ENCODE measurements at regions not wholly inside any gene's neighbourhood (a gene's known extent, or its start where the extent isn't known, plus 50 kb on each side); places are given as distances from the start of the nearest gene placed in this dataset.

DNA sequence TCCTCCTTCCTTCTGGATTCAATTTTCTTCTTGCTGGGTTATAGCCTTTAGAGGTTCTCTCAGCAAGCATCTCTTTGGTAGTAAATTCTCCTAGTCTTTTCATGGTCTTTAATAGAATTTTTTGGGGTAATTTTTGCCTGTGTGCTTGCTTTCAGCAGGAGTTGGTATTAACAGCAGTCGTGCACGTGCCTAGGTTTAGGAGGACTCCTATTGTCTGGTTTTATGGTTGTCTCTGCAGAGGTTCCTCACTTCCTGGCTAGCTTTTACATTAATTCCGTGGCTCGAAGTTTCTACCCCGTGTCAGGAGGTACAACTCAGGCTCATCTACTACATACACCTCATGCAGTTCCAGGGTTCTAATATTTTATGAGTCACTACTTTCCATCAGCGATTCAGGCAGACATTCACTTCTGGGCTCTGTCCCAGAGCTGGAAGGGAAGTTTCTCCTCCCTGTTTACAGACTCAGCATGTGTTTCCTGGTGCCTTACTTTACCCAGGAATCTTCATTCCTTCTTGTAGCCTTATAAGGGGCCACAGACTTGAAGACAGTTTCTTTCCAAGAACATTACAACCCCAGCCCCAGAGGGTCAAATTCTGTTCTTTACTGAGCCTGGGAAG, 643.6 kb downstream of the HS3ST4 start:
- POLR2A ChIA-PET, result no interaction called here
- no peak for DNase-seq (ENCODE audit: low read depth, low spot score)
- Histone ChIP-seq H3K9me3 (ENCODE audit: control insufficient read depth, insufficient read depth, low read length) (peaks cover 6% of the 10 kb centered on the region; the same call in 1 of the 2 replicates), H3K4me3 (ENCODE audit: low read depth, low read length) (no peak overlapping the region), H3K27me3 (ENCODE audit: control insufficient read depth, insufficient read depth, low read length) (no peaks in the 10 kb centered on the region), H3K27ac (ENCODE audit: low read depth, low read length) (no peak overlapping the region)
- TF ChIP-seq, protein P1, sequence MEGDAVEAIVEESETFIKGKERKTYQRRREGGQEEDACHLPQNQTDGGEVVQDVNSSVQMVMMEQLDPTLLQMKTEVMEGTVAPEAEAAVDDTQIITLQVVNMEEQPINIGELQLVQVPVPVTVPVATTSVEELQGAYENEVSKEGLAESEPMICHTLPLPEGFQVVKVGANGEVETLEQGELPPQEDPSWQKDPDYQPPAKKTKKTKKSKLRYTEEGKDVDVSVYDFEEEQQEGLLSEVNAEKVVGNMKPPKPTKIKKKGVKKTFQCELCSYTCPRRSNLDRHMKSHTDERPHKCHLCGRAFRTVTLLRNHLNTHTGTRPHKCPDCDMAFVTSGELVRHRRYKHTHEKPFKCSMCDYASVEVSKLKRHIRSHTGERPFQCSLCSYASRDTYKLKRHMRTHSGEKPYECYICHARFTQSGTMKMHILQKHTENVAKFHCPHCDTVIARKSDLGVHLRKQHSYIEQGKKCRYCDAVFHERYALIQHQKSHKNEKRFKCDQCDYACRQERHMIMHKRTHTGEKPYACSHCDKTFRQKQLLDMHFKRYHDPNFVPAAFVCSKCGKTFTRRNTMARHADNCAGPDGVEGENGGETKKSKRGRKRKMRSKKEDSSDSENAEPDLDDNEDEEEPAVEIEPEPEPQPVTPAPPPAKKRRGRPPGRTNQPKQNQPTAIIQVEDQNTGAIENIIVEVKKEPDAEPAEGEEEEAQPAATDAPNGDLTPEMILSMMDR (IDR thresholded peaks at IDR 0.05; ENCODE audit: low read depth, low read length), result no peak
- CTCF ChIA-PET, result no interaction called here

- TF ChIP-seq, protein P1 (IDR thresholded peaks at IDR 0.05; ENCODE audit: low read depth, low read length), result no peak
- Histone ChIP-seq H3K27ac (ENCODE audit: low read depth, low read length) (no peak overlapping the region), H3K27me3 (ENCODE audit: control insufficient read depth, insufficient read depth, low read length) (no peaks in the 10 kb centered on the region), H3K4me3 (ENCODE audit: low read depth, low read length) (no peak overlapping the region), H3K9me3 (ENCODE audit: control insufficient read depth, insufficient read depth, low read length) (peaks cover 33% of the 10 kb centered on the region)
- DNase-seq (ENCODE audit: low read depth, low spot score), result no peak
- POLR2A ChIA-PET, result no interaction called here
- CTCF ChIA-PET, result no interaction called here
These were observed 650.9 kb downstream of the HS3ST4 start for GRCh38 chr16:26342621-26343020.

- ChIA-PET CTCF (no interaction called here), POLR2A (no interaction called here)
- Histone ChIP-seq H3K9me3 (ENCODE audit: control insufficient read depth, insufficient read depth, low read length) (peaks cover 35% of the 10 kb centered on the region), H3K27me3 (ENCODE audit: control insufficient read depth, insufficient read depth, low read length) (no peaks in the 10 kb centered on the region), H3K4me3 (ENCODE audit: low read depth, low read length) (no peak overlapping the region), H3K27ac (ENCODE audit: low read depth, low read length) (no peak overlapping the region)
- DNase-seq (ENCODE audit: low read depth, low spot score), result no peak
- TF ChIP-seq, protein P1 (IDR thresholded peaks at IDR 0.05; ENCODE audit: low read depth, low read length), result no peak
These were observed 652.5 kb downstream of the HS3ST4 start for GRCh38 chr16:26344240-26344776.

DNA sequence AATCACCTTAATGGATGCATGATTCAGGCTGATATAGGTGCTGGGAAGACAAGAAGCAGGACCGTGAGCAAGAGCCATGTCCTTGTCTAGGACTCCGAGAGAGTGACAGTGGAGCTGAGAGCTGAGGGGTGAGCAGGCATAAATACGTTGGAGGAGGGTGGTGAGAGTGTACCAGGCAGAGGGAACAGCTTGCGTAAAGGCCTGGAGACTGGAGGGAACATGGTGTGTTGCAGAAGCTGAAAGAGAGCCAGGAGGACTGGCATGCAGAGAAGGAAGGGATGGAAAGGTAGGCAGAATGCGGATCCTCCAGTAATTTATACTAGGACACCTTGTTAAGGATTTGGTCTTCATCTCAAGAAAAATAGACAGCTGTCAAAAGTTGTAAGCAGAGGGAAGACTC, 653.2 kb downstream of the HS3ST4 start:
- Histone ChIP-seq H3K27me3 (ENCODE audit: control insufficient read depth, insufficient read depth, low read length) (no peaks in the 10 kb centered on the region), H3K9me3 (ENCODE audit: control insufficient read depth, insufficient read depth, low read length) (peaks cover 39% of the 10 kb centered on the region), H3K4me3 (ENCODE audit: low read depth, low read length) (no peak overlapping the region), H3K27ac (ENCODE audit: low read depth, low read length) (no peak overlapping the region)
- CTCF ChIA-PET, result no interaction called here
- POLR2A ChIA-PET, result no interaction called here
- DNase-seq (ENCODE audit: low read depth, low spot score), result no peak
- TF ChIP-seq, protein P1 (IDR thresholded peaks at IDR 0.05; ENCODE audit: low read depth, low read length), result no peak

DNA sequence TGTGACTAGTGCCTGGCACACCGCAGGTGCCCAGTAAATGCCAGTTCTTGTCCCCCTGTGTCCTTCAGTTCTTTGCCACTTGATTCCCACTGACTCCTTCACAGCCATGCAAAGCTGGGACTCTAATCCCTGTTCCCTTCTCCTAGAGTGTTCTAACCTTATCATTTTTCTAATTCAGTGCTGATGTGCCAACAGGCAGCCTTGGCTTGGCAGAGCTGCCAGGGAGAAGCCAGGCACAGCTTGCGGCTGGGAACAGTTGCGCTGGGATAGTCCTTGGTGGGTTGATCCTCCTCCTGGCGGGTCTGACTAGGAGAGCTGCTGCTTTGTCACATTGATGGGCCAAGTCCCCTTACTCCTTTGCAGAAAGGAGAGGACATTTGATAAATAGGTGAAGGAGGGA, 654.2 kb downstream of the HS3ST4 start:
- ChIA-PET POLR2A (no interaction called here), CTCF (no interaction called here)
- H3K27me3 ChIP-seq (ENCODE audit: control insufficient read depth, insufficient read depth, low read length), result no peaks in the 10 kb centered on the region
- peaks cover 43% of the 10 kb centered on the region for H3K9me3 ChIP-seq (ENCODE audit: control insufficient read depth, insufficient read depth, low read length)
- no peak overlapping the region for H3K27ac ChIP-seq (ENCODE audit: low read depth, low read length)
- TF ChIP-seq, protein P1 (IDR thresholded peaks at IDR 0.05; ENCODE audit: low read depth, low read length), result no peak
- H3K4me3 ChIP-seq (ENCODE audit: low read depth, low read length), result no peak overlapping the region
- no peak for DNase-seq (ENCODE audit: low read depth, low spot score)
